ENCODE measurements at regions not wholly inside any gene's neighbourhood (a gene's known extent, or its start where the extent isn't known, plus 50 kb on each side); places are given as distances from the start of the nearest gene placed in this dataset.

DNA sequence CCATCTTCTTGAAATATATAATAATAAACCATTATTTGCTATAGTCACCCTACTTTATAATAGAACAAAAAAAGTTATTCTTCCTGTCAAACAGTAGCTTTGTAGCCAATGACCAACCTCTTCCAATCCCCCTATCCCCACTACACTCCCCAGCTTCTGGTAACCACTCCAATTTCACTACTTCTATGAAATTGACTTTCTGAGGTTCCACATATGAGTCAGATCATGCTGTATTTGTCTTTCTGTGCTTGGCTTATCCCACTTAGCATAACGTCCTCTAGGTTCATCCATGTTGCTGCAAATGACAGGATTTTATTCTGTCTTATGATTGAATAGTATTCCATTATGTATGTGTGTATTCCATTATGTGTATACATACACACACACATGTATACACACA lies 809.7 kb upstream of the NDST4 start:
- H3K4me3 ChIP-seq (ENCODE audit: low read depth, low read length) = no peak overlapping the region
- WGBS (ENCODE audit: insufficient coverage) = no CpG with 5 or more reads among the region's 1 CpG
- H3K27ac ChIP-seq (ENCODE audit: low read depth, low read length) = no peak overlapping the region
- no peaks in the 10 kb centered on the region for H3K9me3 ChIP-seq (ENCODE audit: control insufficient read depth, insufficient read depth, low read length)
- no peaks in the 10 kb centered on the region for H3K4me1 ChIP-seq (ENCODE audit: control insufficient read depth, insufficient read depth, low read length)
- DNase-seq (ENCODE audit: low read depth in 4 of 6, low spot score in 6 of 6) = no peak
- no peaks in the 10 kb centered on the region for H3K36me3 ChIP-seq (ENCODE audit: control insufficient read depth, insufficient read depth, low read length)
- no peaks in the 10 kb centered on the region for H3K27me3 ChIP-seq (ENCODE audit: control insufficient read depth, insufficient read depth, low read length)

DNA sequence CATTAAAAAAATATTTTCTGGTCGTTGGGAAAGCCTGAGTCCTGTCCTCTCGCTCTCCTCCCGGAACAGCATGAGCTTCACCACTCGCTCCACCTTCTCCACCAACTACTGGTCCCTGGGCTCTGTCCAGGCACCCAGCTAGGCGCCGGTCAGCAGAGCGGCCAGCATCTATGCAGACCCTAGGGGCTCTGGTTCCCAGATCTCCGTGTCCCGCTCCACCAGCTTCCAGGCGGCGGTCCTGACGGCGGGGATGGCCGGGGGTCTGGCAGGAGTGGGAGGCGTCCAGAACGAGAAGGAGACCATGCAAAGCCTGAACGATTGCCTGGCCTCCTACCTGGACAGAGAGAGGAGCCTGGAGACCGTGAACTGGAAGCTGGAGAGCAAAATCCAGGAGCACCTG lies 807.2 kb upstream of the NDST4 start:
- DNase-seq (ENCODE audit: low read depth in 4 of 6, low spot score in 6 of 6) = no peak
- Histone ChIP-seq H3K27me3 (ENCODE audit: control insufficient read depth, insufficient read depth, low read length) (no peaks in the 10 kb centered on the region), H3K4me3 (ENCODE audit: low read depth, low read length) (no peak overlapping the region), H3K4me1 (ENCODE audit: control insufficient read depth, insufficient read depth, low read length) (no peaks in the 10 kb centered on the region), H3K9me3 (ENCODE audit: control insufficient read depth, insufficient read depth, low read length) (no peaks in the 10 kb centered on the region), H3K36me3 (ENCODE audit: control insufficient read depth, insufficient read depth, low read length) (no peaks in the 10 kb centered on the region), H3K27ac (ENCODE audit: low read depth, low read length) (no peak overlapping the region)
- 95% methylated on average over 18 of the region's 18 CpGs for WGBS (ENCODE audit: insufficient coverage)

DNA sequence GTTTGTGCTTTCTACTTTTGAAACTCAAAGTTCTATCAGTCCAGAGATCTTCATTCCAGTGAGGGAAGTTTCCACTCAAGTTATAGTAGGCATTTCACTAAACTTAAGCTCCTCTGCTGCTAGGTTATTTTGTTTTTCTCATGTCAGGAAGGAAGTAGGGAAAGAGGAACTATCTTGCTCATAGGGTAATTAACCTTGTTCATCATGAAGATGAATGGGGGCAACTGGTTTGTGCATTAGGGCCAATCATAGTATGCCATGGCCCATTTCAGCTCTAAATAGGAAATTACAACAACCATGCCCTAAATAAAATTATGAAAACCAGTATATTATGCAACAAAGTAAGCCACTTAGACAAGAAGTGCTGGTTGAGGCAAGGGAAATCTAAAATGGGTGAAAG lies 804.7 kb upstream of the NDST4 start:
- Histone ChIP-seq H3K4me1 (ENCODE audit: control insufficient read depth, insufficient read depth, low read length) (no peaks in the 10 kb centered on the region), H3K27ac (ENCODE audit: low read depth, low read length) (no peak overlapping the region)
- no peak for DNase-seq (ENCODE audit: low read depth in 4 of 6, low spot score in 6 of 6)

DNA sequence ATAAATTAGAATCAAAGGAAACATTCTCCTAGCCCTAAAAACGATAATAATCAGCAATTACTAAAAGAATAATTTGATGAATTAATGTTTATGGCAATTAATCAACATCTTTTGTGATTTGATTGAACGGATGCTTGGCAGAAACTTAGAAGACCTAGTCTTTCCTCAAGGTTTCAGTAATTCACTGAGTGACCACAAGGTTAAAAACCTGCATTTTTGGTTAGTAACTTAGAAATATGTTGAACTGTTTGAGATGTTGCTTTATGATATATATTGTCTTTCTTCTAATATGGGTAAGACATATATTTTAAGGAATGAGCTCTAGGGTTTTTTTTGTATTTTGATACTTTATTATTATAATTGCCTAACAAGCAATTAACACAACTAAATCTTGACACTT lies 793.0 kb upstream of the NDST4 start:
- DNase-seq (ENCODE audit: low read depth in 4 of 6, low spot score in 6 of 6) = no peak
- Histone ChIP-seq H3K27me3 (ENCODE audit: control insufficient read depth, insufficient read depth, low read length) (no peaks in the 10 kb centered on the region), H3K4me3 (ENCODE audit: low read depth, low read length) (no peak overlapping the region), H3K27ac (ENCODE audit: low read depth, low read length) (no peak overlapping the region), H3K36me3 (ENCODE audit: control insufficient read depth, insufficient read depth, low read length) (no peaks in the 10 kb centered on the region), H3K9me3 (ENCODE audit: control insufficient read depth, insufficient read depth, low read length) (no peaks in the 10 kb centered on the region), H3K4me1 (ENCODE audit: control insufficient read depth, insufficient read depth, low read length) (no peaks in the 10 kb centered on the region)
- WGBS (ENCODE audit: insufficient coverage) = no CpG with 5 or more reads among the region's 2 CpGs

More for the DNA sequence above, 804.7 kb upstream of the NDST4 start:
- H3K27me3 ChIP-seq (ENCODE audit: control insufficient read depth, insufficient read depth, low read length) = no peaks in the 10 kb centered on the region
- H3K9me3 ChIP-seq (ENCODE audit: control insufficient read depth, insufficient read depth, low read length) = no peaks in the 10 kb centered on the region
- no peaks in the 10 kb centered on the region for H3K36me3 ChIP-seq (ENCODE audit: control insufficient read depth, insufficient read depth, low read length)
- H3K4me3 ChIP-seq (ENCODE audit: low read depth, low read length) = no peak overlapping the region

DNA sequence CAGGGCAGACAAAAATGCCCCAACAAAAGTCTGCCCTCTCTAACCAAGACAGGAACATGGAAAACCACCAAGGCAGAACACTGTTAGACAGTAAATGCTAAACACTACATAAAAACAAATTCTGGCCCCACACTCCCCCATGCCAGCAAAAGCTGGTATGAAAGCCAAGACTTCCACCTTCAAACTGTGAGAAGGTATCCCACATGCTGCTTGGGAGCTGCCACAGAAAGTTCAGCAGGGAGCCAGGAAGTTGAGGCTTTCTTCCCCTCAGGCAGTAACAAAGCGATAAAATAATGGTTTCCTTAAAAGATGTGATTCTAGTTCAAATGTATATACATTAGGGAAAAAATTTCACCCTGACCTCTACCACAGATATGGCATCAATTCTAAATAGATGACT lies 770.4 kb upstream of the NDST4 start:
- peak in 1 of 6 donors; percentile 9 for DNase-seq (ENCODE audit: low read depth in 4 of 6, low spot score in 6 of 6)
- H3K27me3 ChIP-seq (ENCODE audit: control insufficient read depth, insufficient read depth, low read length) = no peaks in the 10 kb centered on the region
- no peaks in the 10 kb centered on the region for H3K36me3 ChIP-seq (ENCODE audit: control insufficient read depth, insufficient read depth, low read length)
- no peak overlapping the region for H3K27ac ChIP-seq (ENCODE audit: low read depth, low read length)
- no CpG with 5 or more reads among the region's 1 CpG for WGBS (ENCODE audit: insufficient coverage)
- no peaks in the 10 kb centered on the region for H3K9me3 ChIP-seq (ENCODE audit: control insufficient read depth, insufficient read depth, low read length)
- no peak overlapping the region for H3K4me3 ChIP-seq (ENCODE audit: low read depth, low read length)
- no peaks in the 10 kb centered on the region for H3K4me1 ChIP-seq (ENCODE audit: control insufficient read depth, insufficient read depth, low read length)

DNA sequence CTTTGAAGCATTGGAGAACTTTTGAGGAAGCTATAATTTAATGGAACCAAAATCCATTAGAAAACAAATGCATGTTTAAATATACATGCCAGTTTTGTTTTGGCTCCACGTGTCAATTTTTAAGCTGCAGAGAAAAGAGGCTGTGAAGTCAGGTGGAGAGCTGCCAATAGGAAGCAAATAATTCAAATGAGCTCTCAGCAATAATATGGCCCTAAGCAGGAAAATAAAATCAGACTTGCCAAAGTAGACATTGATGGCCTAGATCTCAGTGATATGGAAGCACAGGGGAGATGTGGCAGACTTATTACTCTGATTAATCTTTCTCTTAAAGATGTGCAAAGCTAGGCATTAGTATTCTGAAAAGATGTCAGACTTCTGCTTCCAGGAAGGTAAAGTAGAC lies 769.8 kb upstream of the NDST4 start:
- H3K4me3 ChIP-seq (ENCODE audit: low read depth, low read length) = no peak overlapping the region
- H3K27ac ChIP-seq (ENCODE audit: low read depth, low read length) = no peak overlapping the region
- no CpG with 5 or more reads among the region's 1 CpG for WGBS (ENCODE audit: insufficient coverage)
- H3K9me3 ChIP-seq (ENCODE audit: control insufficient read depth, insufficient read depth, low read length) = no peaks in the 10 kb centered on the region
- H3K4me1 ChIP-seq (ENCODE audit: control insufficient read depth, insufficient read depth, low read length) = no peaks in the 10 kb centered on the region
- peak in 2 of 6 donors; percentile 51 to 55 for DNase-seq (ENCODE audit: low read depth in 4 of 6, low spot score in 6 of 6)
- H3K36me3 ChIP-seq (ENCODE audit: control insufficient read depth, insufficient read depth, low read length) = no peaks in the 10 kb centered on the region
- H3K27me3 ChIP-seq (ENCODE audit: control insufficient read depth, insufficient read depth, low read length) = no peaks in the 10 kb centered on the region

DNA sequence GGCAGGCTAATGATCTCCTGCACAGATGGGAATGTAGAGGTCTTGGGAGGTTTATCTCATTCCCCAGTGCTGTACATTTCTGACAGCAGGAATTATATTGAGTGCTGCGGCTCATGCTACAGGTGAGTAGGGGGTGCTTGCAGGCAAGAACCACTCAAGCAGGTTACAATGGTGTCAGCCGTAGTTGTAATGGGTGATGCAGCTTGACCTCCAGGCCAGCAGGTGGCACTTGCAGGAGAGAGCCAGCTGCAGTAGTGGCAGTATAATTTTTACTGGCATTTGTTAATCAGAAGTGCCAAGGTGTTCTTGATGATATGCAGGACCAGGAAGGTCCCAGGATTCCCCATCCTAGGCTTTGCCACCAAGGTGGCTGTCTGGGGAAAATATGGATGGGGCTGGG lies 759.6 kb upstream of the NDST4 start:
- Histone ChIP-seq H3K27ac (ENCODE audit: low read depth, low read length) (no peak overlapping the region), H3K27me3 (ENCODE audit: control insufficient read depth, insufficient read depth, low read length) (no peaks in the 10 kb centered on the region), H3K4me1 (ENCODE audit: control insufficient read depth, insufficient read depth, low read length) (no peaks in the 10 kb centered on the region), H3K9me3 (ENCODE audit: control insufficient read depth, insufficient read depth, low read length) (no peaks in the 10 kb centered on the region), H3K36me3 (ENCODE audit: control insufficient read depth, insufficient read depth, low read length) (no peaks in the 10 kb centered on the region), H3K4me3 (ENCODE audit: low read depth, low read length) (no peak overlapping the region)
- 90% methylated on average over 2 of the region's 2 CpGs for WGBS (ENCODE audit: insufficient coverage)
- DNase-seq (ENCODE audit: low read depth in 4 of 6, low spot score in 6 of 6) = no peak

DNA sequence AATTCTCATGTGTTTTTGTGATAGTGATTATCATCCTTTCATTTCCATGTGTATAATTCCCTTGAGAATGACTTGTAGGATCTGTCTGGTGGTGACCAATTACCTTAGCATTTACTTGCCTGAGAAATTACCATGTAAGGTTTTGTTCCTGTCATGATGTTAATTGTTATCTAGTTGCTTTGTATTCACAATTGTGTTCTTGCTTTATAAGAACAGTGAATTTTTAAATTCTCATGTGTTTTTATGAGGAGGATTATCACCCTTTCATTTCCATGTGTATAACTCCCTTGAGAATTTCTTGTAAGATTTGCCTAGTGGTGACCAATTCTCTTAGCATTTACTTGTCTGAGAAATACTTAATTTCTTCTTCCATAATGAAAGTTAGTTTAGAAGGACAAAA lies 758.2 kb upstream of the NDST4 start:
- no peaks in the 10 kb centered on the region for H3K9me3 ChIP-seq (ENCODE audit: control insufficient read depth, insufficient read depth, low read length)
- no peak overlapping the region for H3K4me3 ChIP-seq (ENCODE audit: low read depth, low read length)
- DNase-seq (ENCODE audit: low read depth in 4 of 6, low spot score in 6 of 6) = no peak
- H3K27me3 ChIP-seq (ENCODE audit: control insufficient read depth, insufficient read depth, low read length) = no peaks in the 10 kb centered on the region
- no peak overlapping the region for H3K27ac ChIP-seq (ENCODE audit: low read depth, low read length)
- no peaks in the 10 kb centered on the region for H3K36me3 ChIP-seq (ENCODE audit: control insufficient read depth, insufficient read depth, low read length)
- H3K4me1 ChIP-seq (ENCODE audit: control insufficient read depth, insufficient read depth, low read length) = no peaks in the 10 kb centered on the region

DNA sequence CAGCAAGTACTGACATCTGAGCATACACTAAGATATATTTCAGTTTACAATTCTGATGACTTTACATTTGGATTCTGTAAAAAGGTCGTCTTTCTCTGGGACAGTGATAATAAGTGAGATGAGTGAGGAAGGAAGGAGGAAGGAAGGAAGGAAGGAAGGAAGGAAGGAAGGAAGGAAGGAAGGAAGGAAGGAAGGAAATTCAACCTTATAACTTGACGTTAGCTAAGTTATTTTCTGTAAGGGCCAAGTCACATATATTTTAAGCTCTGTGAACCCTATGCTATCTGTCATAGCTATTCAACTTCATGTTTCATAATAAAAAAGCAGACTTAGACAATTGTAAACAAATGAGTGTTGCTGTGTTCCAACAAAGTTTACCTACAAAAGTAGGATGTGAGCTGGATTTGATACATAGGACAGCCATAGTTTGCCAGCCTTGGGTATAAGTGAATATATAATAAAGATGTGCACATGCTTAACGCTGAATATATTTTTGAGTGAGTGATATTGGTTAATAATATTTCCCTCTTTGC lies 753.0 kb upstream of the NDST4 start:
- Histone ChIP-seq H3K27me3 (ENCODE audit: control insufficient read depth, insufficient read depth, low read length) (no peaks in the 10 kb centered on the region), H3K36me3 (ENCODE audit: control insufficient read depth, insufficient read depth, low read length) (no peaks in the 10 kb centered on the region), H3K27ac (ENCODE audit: low read depth, low read length) (no peak overlapping the region), H3K4me3 (ENCODE audit: low read depth, low read length) (no peak overlapping the region), H3K4me1 (ENCODE audit: control insufficient read depth, insufficient read depth, low read length) (no peaks in the 10 kb centered on the region), H3K9me3 (ENCODE audit: control insufficient read depth, insufficient read depth, low read length) (no peaks in the 10 kb centered on the region)
- DNase-seq (ENCODE audit: low read depth in 4 of 6, low spot score in 6 of 6) = no peak
- 71% methylated on average over 1 of the region's 3 CpGs for WGBS (ENCODE audit: insufficient coverage)

DNA sequence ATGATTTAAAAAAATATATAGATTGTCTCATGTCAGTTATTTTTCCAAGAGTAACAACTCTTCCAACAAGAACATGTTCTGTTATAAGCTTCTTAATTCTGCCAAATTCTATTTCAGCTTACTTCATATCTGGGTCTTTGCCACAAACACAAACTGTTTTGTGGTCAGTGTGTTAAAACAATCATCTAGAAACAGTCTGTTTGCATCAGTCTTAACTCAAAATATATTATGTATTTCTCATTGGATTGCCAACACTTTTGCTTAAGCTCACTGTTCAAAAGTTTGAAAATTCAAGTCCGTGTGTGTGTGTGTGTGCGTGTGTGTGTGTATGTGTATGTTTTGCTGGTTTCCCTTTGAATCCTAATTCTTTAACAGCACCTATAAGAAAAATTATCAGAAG lies 752.3 kb upstream of the NDST4 start:
- no CpG with 5 or more reads among the region's 2 CpGs for WGBS (ENCODE audit: insufficient coverage)
- no peaks in the 10 kb centered on the region for H3K4me1 ChIP-seq (ENCODE audit: control insufficient read depth, insufficient read depth, low read length)
- no peaks in the 10 kb centered on the region for H3K9me3 ChIP-seq (ENCODE audit: control insufficient read depth, insufficient read depth, low read length)
- H3K4me3 ChIP-seq (ENCODE audit: low read depth, low read length) = no peak overlapping the region
- H3K27ac ChIP-seq (ENCODE audit: low read depth, low read length) = no peak overlapping the region
- H3K27me3 ChIP-seq (ENCODE audit: control insufficient read depth, insufficient read depth, low read length) = no peaks in the 10 kb centered on the region
- no peaks in the 10 kb centered on the region for H3K36me3 ChIP-seq (ENCODE audit: control insufficient read depth, insufficient read depth, low read length)
- DNase-seq (ENCODE audit: low read depth in 4 of 6, low spot score in 6 of 6) = peak in 1 of 6 donors; percentile 50

Data from spinal cord (tissue), 9 donors.